ENCODE measurements at regions not wholly inside any gene's neighbourhood (a gene's known extent, or its start where the extent isn't known, plus 50 kb on each side); places are given as distances from the start of the nearest gene placed in this dataset.

- no peak for DNase-seq
- intact Hi-C loops (cut with DNase I): no loop called here
Measured at GRCh38 chr16:86319585-86320236, 190.6 kb upstream of the FOXF1 start.

GRCh38 chr16:86320237-86320595 is 190.1 kb upstream of the FOXF1 start:
- DNase-seq: no peak
- intact Hi-C loops (cut with DNase I): no loop called here

GRCh38 chr16:86321491-86321890 is 188.8 kb upstream of the FOXF1 start:
- intact Hi-C loops (cut with DNase I): no loop called here
- no peak for DNase-seq

GRCh38 chr16:86322283-86322682 is 188.0 kb upstream of the FOXF1 start:
- no peak for DNase-seq
- intact Hi-C loops (cut with DNase I): no loop called here

GRCh38 chr16:86322806-86323205 is 187.5 kb upstream of the FOXF1 start:
- no peak for DNase-seq
- intact Hi-C loops (cut with DNase I): no loop called here

- no peak for DNase-seq
- intact Hi-C loops (cut with DNase I): no loop called here
Measured at GRCh38 chr16:86324320-86324719, 186.0 kb upstream of the FOXF1 start.

GRCh38 chr16:86325360-86325759 is 185.0 kb upstream of the FOXF1 start:
- intact Hi-C loops (cut with DNase I): no loop called here
- DNase-seq: no peak

- intact Hi-C loops (cut with DNase I): no loop called here
- no peak for DNase-seq
Measured at GRCh38 chr16:86325895-86326294, 184.4 kb upstream of the FOXF1 start.

GRCh38 chr16:86327321-86327720 is 183.0 kb upstream of the FOXF1 start:
- intact Hi-C loops (cut with DNase I): no loop called here
- no peak for DNase-seq

GRCh38 chr16:86330906-86331305 is 179.4 kb upstream of the FOXF1 start:
- intact Hi-C loops (cut with DNase I): no loop called here
- peak in 1 of 10 donors; percentile 67 for DNase-seq

GRCh38 chr16:86334079-86334635 is 176.2 kb upstream of the FOXF1 start:
- no peak for DNase-seq
- intact Hi-C loops (cut with DNase I): no loop called here

- intact Hi-C loops (cut with DNase I): no loop called here
- DNase-seq: peak in 1 of 10 donors; percentile 58
Measured at GRCh38 chr16:86335266-86336172, 174.8 kb upstream of the FOXF1 start.

- peak in 1 of 10 donors; percentile 59 for DNase-seq
- intact Hi-C loops (cut with DNase I): no loop called here
Measured at GRCh38 chr16:86337138-86337537, 173.2 kb upstream of the FOXF1 start.

GRCh38 chr16:86337581-86338402 is 172.5 kb upstream of the FOXF1 start:
- intact Hi-C loops (cut with DNase I): no loop called here
- DNase-seq: peak in 1 of 10 donors; percentile 40

GRCh38 chr16:86338403-86339115 is 171.8 kb upstream of the FOXF1 start:
- intact Hi-C loops (cut with DNase I): no loop called here
- peak in 1 of 10 donors; percentile 69 for DNase-seq

- intact Hi-C loops (cut with DNase I): loop anchor here (10.0 kb wide), 1 partner anchor 267 kb away; no protein-coding TSS in a partner anchor
- DNase-seq: peak in 1 of 10 donors; percentile 60
Measured at GRCh38 chr16:86342161-86342834, 168.0 kb upstream of the FOXF1 start.

- peak in 1 of 10 donors; percentile 74 for DNase-seq
- intact Hi-C loops (cut with DNase I): loop anchor here (10.0 kb wide), 1 partner anchor 268 kb away; no protein-coding TSS in a partner anchor
Measured at GRCh38 chr16:86343027-86343795, 167.1 kb upstream of the FOXF1 start.

GRCh38 chr16:86343796-86344585 is 166.3 kb upstream of the FOXF1 start:
- intact Hi-C loops (cut with DNase I): loop anchor here (10.0 kb wide), 1 partner anchor 269 kb away; no protein-coding TSS in a partner anchor
- DNase-seq: peak in 1 of 10 donors; percentile 44

Measured in posterior cingulate gyrus (tissue), 11 donors.